Cardiac muscle cell (in vitro differentiated cells and primary cell): ENCODE measurements at regions not wholly inside any gene's neighbourhood (a gene's known extent, or its start where the extent isn't known, plus 50 kb on each side); places are given as distances from the start of the nearest gene placed in this dataset.

Source experiments
- DNase-seq, 2 donors: peaks; one replicate each; pipeline versions ENCODE4 v3.0.0 to v3.0.0-alpha.2; 2010 to 2017; ENCODE audit warnings: low read depth in 1 of 2, low spot score in 1 of 2
- H3K27ac ChIP-seq: fragments of 200-600 bp; sonication (generic); 2 replicates; pipeline ENCODE4 v1.5.1; 2016
- H3K27me3 ChIP-seq: fragments of 200-600 bp; sonication (generic); 2 replicates; pipeline ENCODE4 v1.6.0; 2016; ENCODE audit warnings: control low read depth
- H3K36me3 ChIP-seq: fragments of 200-600 bp; sonication (generic); 2 replicates; pipeline ENCODE4 v1.5.1; 2016; ENCODE audit warnings: control low read depth
- H3K4me1 ChIP-seq: fragments of 200-600 bp; sonication (generic); 2 replicates; pipeline ENCODE4 v1.8.1; 2017; ENCODE audit warnings: low read depth, mild to moderate bottlenecking, mixed run types
- H3K4me3 ChIP-seq: fragments of 200-600 bp; sonication (generic); 2 replicates; pipeline ENCODE4 v1.5.1; 2016; ENCODE audit warnings: mild to moderate bottlenecking
- H3K9me3 ChIP-seq: fragments of 200-600 bp; sonication (generic); 2 replicates; pipeline ENCODE4 v1.5.1; 2017; ENCODE audit warnings: low read depth, mild to moderate bottlenecking, control low read depth
- TF ChIP-seq, protein P1 (sequence below): IDR thresholded peaks from 2 replicates; pipeline ENCODE4 v1.5.1; 2012; ENCODE audit warnings: low read depth, mild to moderate bottlenecking, low read length

DNA sequence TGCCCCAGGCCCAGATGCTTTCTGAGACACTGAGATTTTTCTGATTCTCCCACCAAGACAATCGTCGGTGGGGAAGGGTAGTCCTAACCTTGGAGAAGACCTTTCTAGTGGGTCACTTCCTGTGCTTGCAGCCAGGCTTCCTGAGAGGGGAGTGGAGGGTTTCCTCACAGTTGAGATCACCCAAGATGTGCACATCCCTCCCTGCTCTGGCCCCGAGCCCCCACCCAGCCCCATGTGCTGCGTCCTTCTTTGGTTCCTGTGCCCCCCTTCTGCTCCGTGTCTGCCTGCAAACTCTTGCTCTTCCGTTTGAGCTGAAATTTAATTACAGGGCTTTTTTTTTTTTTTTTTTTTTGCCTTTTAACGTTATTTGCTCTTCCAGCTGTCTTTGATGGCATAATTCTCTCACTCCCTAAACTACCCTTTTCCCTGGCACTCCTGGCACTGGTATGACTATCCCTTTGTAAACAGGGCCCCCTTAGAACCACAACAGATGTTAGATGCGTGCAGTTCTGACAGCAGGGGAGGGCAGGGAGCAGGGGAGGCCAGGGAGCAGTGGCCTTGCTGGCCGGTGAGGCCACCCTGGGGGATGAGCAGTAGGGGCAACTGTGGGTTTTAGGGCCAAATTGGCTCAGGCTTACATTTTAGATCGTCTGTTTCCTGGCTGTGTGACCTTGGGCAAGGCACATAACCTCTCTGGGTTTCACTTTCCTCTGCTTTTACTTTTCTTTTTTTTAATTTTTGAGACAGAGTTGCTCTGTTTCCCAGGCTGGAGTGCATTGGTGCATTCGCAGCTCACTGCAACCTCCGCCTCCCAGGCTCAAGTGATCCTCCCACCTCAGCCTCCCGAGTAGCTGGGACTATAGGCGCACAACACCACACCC, 144.5 kb downstream of the PHETA1 start:
- Histone ChIP-seq H3K36me3 (no peaks in the 10 kb centered on the region), H3K4me1 (no peaks in the 10 kb centered on the region), H3K27me3 (no peaks in the 10 kb centered on the region), H3K9me3 (no peaks in the 10 kb centered on the region), H3K4me3 (no peak overlapping the region), H3K27ac (no peak overlapping the region)
- TF ChIP-seq, protein P1, sequence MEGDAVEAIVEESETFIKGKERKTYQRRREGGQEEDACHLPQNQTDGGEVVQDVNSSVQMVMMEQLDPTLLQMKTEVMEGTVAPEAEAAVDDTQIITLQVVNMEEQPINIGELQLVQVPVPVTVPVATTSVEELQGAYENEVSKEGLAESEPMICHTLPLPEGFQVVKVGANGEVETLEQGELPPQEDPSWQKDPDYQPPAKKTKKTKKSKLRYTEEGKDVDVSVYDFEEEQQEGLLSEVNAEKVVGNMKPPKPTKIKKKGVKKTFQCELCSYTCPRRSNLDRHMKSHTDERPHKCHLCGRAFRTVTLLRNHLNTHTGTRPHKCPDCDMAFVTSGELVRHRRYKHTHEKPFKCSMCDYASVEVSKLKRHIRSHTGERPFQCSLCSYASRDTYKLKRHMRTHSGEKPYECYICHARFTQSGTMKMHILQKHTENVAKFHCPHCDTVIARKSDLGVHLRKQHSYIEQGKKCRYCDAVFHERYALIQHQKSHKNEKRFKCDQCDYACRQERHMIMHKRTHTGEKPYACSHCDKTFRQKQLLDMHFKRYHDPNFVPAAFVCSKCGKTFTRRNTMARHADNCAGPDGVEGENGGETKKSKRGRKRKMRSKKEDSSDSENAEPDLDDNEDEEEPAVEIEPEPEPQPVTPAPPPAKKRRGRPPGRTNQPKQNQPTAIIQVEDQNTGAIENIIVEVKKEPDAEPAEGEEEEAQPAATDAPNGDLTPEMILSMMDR: no peak
- DNase-seq: no peak

DNA sequence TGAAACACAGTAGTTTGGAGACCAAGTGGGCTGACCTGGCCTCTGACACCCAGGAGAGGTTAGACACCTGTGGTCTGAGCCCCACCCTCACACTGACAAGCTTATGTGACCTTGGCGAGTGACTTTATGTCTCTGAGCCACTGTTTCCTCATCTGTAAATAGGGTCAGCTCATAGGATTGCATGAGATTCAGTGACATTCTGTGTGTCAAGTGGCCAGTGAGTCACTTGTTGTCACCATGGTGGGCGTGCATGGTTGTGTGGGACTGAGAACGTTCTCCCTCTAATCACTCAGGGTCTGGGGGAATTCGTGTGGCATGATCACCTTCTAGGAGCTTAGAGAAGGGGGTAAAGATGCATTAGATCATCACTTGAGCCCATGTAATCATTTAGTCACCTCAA, 146.4 kb downstream of the PHETA1 start:
- DNase-seq: no peak
- Histone ChIP-seq H3K36me3 (no peaks in the 10 kb centered on the region), H3K27ac (no peak overlapping the region), H3K4me1 (no peaks in the 10 kb centered on the region), H3K9me3 (no peaks in the 10 kb centered on the region), H3K27me3 (no peaks in the 10 kb centered on the region), H3K4me3 (no peak overlapping the region)
- TF ChIP-seq, protein P1: no peak

DNA sequence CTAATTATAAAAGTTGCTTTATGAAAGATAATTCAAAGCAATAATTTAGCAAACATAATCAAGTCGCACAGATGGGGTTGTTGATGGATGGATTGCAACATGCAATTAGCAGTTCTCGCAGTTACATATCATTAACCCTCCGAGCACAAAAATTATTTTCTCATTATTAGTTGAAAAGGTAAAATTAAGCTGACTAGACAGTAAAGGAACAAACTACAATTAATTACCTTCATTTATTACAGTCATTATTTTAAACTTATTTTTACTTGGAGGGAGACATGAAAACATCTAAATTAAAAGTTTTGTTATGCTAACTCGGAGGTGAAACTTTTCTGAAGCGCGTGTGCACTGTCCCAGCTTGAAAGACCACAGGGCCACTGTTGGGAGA, 146.9 kb downstream of the PHETA1 start:
- Histone ChIP-seq H3K4me1 (no peaks in the 10 kb centered on the region), H3K4me3 (no peak overlapping the region), H3K27me3 (no peaks in the 10 kb centered on the region), H3K27ac (no peak overlapping the region), H3K36me3 (no peaks in the 10 kb centered on the region), H3K9me3 (no peaks in the 10 kb centered on the region)
- TF ChIP-seq, protein P1: no peak
- DNase-seq: no peak

DNA sequence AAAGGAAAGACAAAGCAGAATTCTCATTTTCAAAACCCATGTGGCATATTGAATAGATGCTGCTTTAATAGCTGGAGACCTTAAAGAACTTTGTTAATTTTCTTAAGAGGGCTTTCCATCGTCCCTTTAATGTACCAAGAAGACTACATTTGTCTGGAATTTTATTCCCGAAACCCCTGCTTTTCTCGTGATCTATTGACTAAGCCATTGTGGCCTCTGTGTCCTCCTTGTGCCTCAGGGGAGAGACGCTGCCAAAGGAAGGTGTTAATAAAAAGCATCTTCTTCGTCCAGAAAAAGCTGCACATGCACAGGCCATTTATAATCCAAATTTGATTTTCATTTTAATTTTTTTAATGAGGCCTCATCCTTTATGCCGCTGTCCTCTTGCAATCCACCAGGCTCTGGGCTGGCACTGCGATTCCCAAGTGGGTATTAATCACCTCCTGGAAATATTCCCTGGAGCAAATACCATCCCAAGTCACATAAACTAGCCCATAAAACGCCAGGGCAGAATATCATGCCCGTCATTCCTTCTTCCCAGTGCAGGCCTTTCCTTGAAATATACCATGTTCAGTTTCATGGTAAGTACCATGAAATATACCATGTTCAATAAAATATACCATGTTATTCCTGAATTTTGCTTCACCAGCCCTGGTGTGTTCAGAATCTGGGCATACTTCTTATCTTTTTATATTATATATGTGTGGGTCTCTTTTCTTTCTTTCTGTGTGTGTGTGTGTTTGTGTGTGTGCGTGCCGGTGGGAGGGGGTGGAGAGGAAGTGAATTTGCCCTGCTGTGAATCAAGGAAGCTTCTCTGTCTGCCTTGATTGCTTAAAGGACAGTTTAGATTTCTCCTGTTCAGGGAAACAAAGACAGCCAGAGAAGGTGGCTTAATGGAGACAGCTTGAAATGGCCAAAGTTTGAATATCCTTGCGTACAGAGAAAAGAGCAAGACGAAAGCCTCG, 147.6 kb downstream of the PHETA1 start:
- no peaks in the 10 kb centered on the region for H3K9me3 ChIP-seq
- no peak overlapping the region for H3K4me3 ChIP-seq
- no peak for DNase-seq
- H3K27ac ChIP-seq: no peak overlapping the region
- H3K27me3 ChIP-seq: no peaks in the 10 kb centered on the region
- H3K4me1 ChIP-seq: no peaks in the 10 kb centered on the region
- no peaks in the 10 kb centered on the region for H3K36me3 ChIP-seq
- TF ChIP-seq, protein P1: no peak

DNA sequence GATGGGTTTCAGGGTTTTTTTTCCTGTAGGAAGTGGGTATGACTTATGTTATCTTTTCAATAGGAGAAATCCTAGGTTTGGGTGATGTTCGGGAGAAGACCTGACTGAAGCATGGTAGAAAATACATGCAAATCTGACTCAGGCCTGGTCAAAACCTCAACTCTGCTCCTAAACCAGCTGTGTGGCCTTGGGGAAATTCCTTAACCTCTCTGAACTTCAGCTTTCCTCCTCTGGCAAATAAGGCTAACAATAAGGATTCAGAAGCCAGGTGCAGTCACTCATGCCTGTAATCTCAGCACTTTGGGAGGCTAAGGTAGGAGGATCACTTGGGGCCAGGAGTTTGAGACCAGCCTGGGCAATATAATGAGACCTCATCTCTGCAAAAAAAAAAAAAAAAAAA, 148.5 kb downstream of the PHETA1 start:
- Histone ChIP-seq H3K27me3 (no peaks in the 10 kb centered on the region), H3K4me1 (no peaks in the 10 kb centered on the region), H3K27ac (no peak overlapping the region), H3K4me3 (no peak overlapping the region), H3K36me3 (no peaks in the 10 kb centered on the region), H3K9me3 (no peaks in the 10 kb centered on the region)
- no peak for DNase-seq
- TF ChIP-seq, protein P1: no peak
